Activated CD8-positive, alpha-beta T cell treated with anti-CD3 and anti-CD28 coated beads for 36 hours (primary cell): ENCODE measurements at regions not wholly inside any gene's neighbourhood (a gene's known extent, or its start where the extent isn't known, plus 50 kb on each side); places are given as distances from the start of the nearest gene placed in this dataset.

ENCODE experiments used
- ATAC-seq: fragments of 200-7000 bp; cut with Tn5 transposase; one replicate; pipeline ENCODE4 v1.10.0; 2021; ENCODE audit warnings: mild to moderate bottlenecking, moderate library complexity
- CTCF ChIA-PET: fragments of 350-600 bp; sonication (Branson Sonifier 250); formaldehyde crosslinking; loops from one replicate; lab custom pipeline; 2021; ENCODE audit warnings: antibody characterized with exemption; lab: Charles Lee
- POLR2A ChIA-PET: fragments of 350-600 bp; sonication (Branson Sonifier 250); formaldehyde crosslinking; loops from one replicate; lab custom pipeline; 2021; ENCODE audit warnings: antibody characterized with exemption; lab: Charles Lee
- DNase-seq: peaks from one replicate; pipeline ENCODE4 v3.0.0-alpha.2; 2020
- H3K27ac Mint-ChIP-seq: one replicate; pipeline ENCODE4 v1.8.0; 2021; ENCODE audit warnings: mild to moderate bottlenecking, mixed read lengths
- H3K27me3 Mint-ChIP-seq: one replicate; pipeline ENCODE4 v1.8.0; 2021; ENCODE audit warnings: mixed read lengths
- H3K36me3 Mint-ChIP-seq: one replicate; pipeline ENCODE4 v1.8.0; 2021; ENCODE audit warnings: low read depth, mixed read lengths
- H3K4me1 Mint-ChIP-seq: one replicate; pipeline ENCODE4 v1.8.0; 2021; ENCODE audit warnings: low read depth, mixed read lengths
- H3K4me3 Mint-ChIP-seq: one replicate; pipeline ENCODE4 v1.8.0; 2021; ENCODE audit warnings: mild to moderate bottlenecking, moderate library complexity, mixed read lengths
- H3K9me3 Mint-ChIP-seq: one replicate; pipeline ENCODE4 v1.8.0; 2021; ENCODE audit warnings: mixed read lengths
- CTCF ChIP-seq: fragments of 200-600 bp; IDR thresholded peaks from one replicate; pipeline ENCODE4 v1.8.0; 2022; ENCODE audit warnings: antibody characterized with exemption, mild to moderate bottlenecking
- intact Hi-C: fragments of 100-400 bp; cut with micrococcal nuclease; formaldehyde crosslinking; loops from one replicate; pipeline ENCODE4 v1.10.0; 2022

- ChIA-PET POLR2A (no interaction called here), CTCF (no interaction called here)
- DNase-seq, result no peak
- H3K4me3 Mint-ChIP-seq, result no peak overlapping the region
- H3K36me3 Mint-ChIP-seq, result no peaks in the 10 kb centered on the region
- ATAC-seq, result no peak
- no peaks in the 10 kb centered on the region for H3K4me1 Mint-ChIP-seq
- H3K27ac Mint-ChIP-seq, result no peak overlapping the region
- no peak for TF ChIP-seq CTCF
- H3K9me3 Mint-ChIP-seq, result peaks cover 2% of the 10 kb centered on the region
- intact Hi-C loops, result no loop called here
- H3K27me3 Mint-ChIP-seq, result no peaks in the 10 kb centered on the region
Observed at GRCh38 chr2:88810017-88810416, 118.5 kb downstream of the RPIA start.

GRCh38 chr2:88810488-88810887 lies 119.0 kb downstream of the RPIA start:
- POLR2A ChIA-PET, result no interaction called here
- no peak for TF ChIP-seq CTCF
- Mint-ChIP-seq H3K27ac (no peak overlapping the region), H3K36me3 (no peaks in the 10 kb centered on the region), H3K4me1 (no peaks in the 10 kb centered on the region), H3K4me3 (no peak overlapping the region), H3K27me3 (no peaks in the 10 kb centered on the region), H3K9me3 (peaks cover 7% of the 10 kb centered on the region)
- DNase-seq (no peak), ATAC-seq (no peak)
- intact Hi-C loops, result no loop called here
- CTCF ChIA-PET, result no interaction called here

GRCh38 chr2:88811233-88811632 lies 119.8 kb downstream of the RPIA start:
- no peaks in the 10 kb centered on the region for H3K27me3 Mint-ChIP-seq
- no peak for TF ChIP-seq CTCF

GRCh38 chr2:88811681-88812080 lies 120.2 kb downstream of the RPIA start:
- H3K27ac Mint-ChIP-seq, result no peak overlapping the region
- ChIA-PET CTCF (interaction anchor here (1.5 to 1.6 kb wide), 2 partner anchors 20 to 69 kb away, joined by 5 to 7 read pairs; no protein-coding TSS in a partner anchor), POLR2A (no interaction called here)
- no peak for ATAC-seq
- intact Hi-C loops, result no loop called here
- TF ChIP-seq CTCF, result no peak
- H3K9me3 Mint-ChIP-seq, result peaks cover 18% of the 10 kb centered on the region
- H3K27me3 Mint-ChIP-seq, result no peaks in the 10 kb centered on the region
- H3K4me3 Mint-ChIP-seq, result no peak overlapping the region
- no peaks in the 10 kb centered on the region for H3K4me1 Mint-ChIP-seq
- DNase-seq, result no peak
- H3K36me3 Mint-ChIP-seq, result no peaks in the 10 kb centered on the region

More at GRCh38 chr2:88811233-88811632, 119.8 kb downstream of the RPIA start:
- ATAC-seq (no peak), DNase-seq (no peak)
- intact Hi-C loops, result no loop called here
- POLR2A ChIA-PET, result no interaction called here
- Mint-ChIP-seq H3K36me3 (no peaks in the 10 kb centered on the region), H3K9me3 (peaks cover 13% of the 10 kb centered on the region), H3K4me1 (no peaks in the 10 kb centered on the region), H3K4me3 (no peak overlapping the region), H3K27ac (no peak overlapping the region)
- CTCF ChIA-PET, result interaction anchor here (1.5 to 1.6 kb wide), 2 partner anchors 20 to 69 kb away, joined by 5 to 7 read pairs; no protein-coding TSS in a partner anchor

GRCh38 chr2:88813612-88814011 lies 122.1 kb downstream of the RPIA start:
- Mint-ChIP-seq H3K36me3 (no peaks in the 10 kb centered on the region), H3K4me3 (no peak overlapping the region), H3K9me3 (peaks cover 19% of the 10 kb centered on the region), H3K27me3 (peaks cover 1% of the 10 kb centered on the region), H3K27ac (no peak overlapping the region), H3K4me1 (no peaks in the 10 kb centered on the region)
- DNase-seq (no peak), ATAC-seq (no peak)
- TF ChIP-seq CTCF, result no peak
- ChIA-PET POLR2A (no interaction called here), CTCF (no interaction called here)
- intact Hi-C loops, result no loop called here
